GM12874 (cell line): ENCODE measurements at regions not wholly inside any gene's neighbourhood (a gene's known extent, or its start where the extent isn't known, plus 50 kb on each side); places are given as distances from the start of the nearest gene placed in this dataset.

ENCODE experiments used
- CTCF ChIP-seq: IDR thresholded peaks from 2 replicates; pipeline ENCODE4 v1.5.1; 2011; ENCODE audit warnings: low read depth, mild to moderate bottlenecking, control low read depth, low read length, moderate library complexity; ENCODE audit not compliant: insufficient read depth

GRCh38 chrX:5307416-5307815, 921.3 kb downstream of the NLGN4X start:
- no peak for TF ChIP-seq CTCF

GRCh38 chrX:5306654-5307121, 922.0 kb downstream of the NLGN4X start:
- no peak for TF ChIP-seq CTCF

GRCh38 chrX:5305452-5305851, 923.2 kb downstream of the NLGN4X start:
- TF ChIP-seq CTCF, result no peak

- no peak for TF ChIP-seq CTCF
These were observed 933.7 kb downstream of the NLGN4X start for GRCh38 chrX:5295004-5295403.

- TF ChIP-seq CTCF, result no peak
These were observed 938.0 kb downstream of the NLGN4X start for GRCh38 chrX:5290635-5291034.

- TF ChIP-seq CTCF, result no peak
These were observed 949.8 kb downstream of the NLGN4X start for GRCh38 chrX:5278908-5279307.

GRCh38 chrX:5265324-5265850, 963.3 kb downstream of the NLGN4X start:
- no peak for TF ChIP-seq CTCF
